DND-41 (cell line): ENCODE measurements at regions not wholly inside any gene's neighbourhood (a gene's known extent, or its start where the extent isn't known, plus 50 kb on each side); places are given as distances from the start of the nearest gene placed in this dataset.

Experiments used
- ATAC-seq: fragments of 200-7000 bp; cut with Tn5 transposase; 3 replicates; pipeline ENCODE4 v1.9.1; 2021; ENCODE audit warnings: low read depth; ENCODE audit not compliant: insufficient read depth
- DNase-seq: peaks from one replicate; pipeline ENCODE4 v3.0.0-alpha.2; 2020
- H2AFZ ChIP-seq: 2 replicates; pipeline ENCODE4 v1.6.0; 2012; ENCODE audit warnings: low read depth, low read length
- H3K27ac ChIP-seq: 2 replicates; pipeline ENCODE4 v1.5.1; 2012; ENCODE audit warnings: low read length, inconsistent platforms
- H3K27me3 ChIP-seq: fragments of 200-600 bp; sonication (generic); 2 replicates; pipeline ENCODE4 v1.6.0; 2012; ENCODE audit warnings: low read length, mild to moderate bottlenecking, inconsistent platforms; ENCODE audit not compliant: insufficient read depth, poor library complexity
- H3K36me3 ChIP-seq: 2 replicates; pipeline ENCODE4 v1.5.1; 2012; ENCODE audit warnings: low read length, inconsistent platforms; ENCODE audit not compliant: insufficient read depth
- H3K4me1 ChIP-seq: 2 replicates; pipeline ENCODE4 v1.5.1; 2012; ENCODE audit warnings: mild to moderate bottlenecking, low read length; ENCODE audit not compliant: insufficient read depth
- H3K4me2 ChIP-seq: 2 replicates; pipeline ENCODE4 v1.6.0; 2012; ENCODE audit warnings: mild to moderate bottlenecking, moderate library complexity, low read length, inconsistent platforms; ENCODE audit not compliant: insufficient read depth
- H3K4me3 ChIP-seq, 2 experiments: fragments of 200-600 bp in 1 of 2; shearing (Covaris generic) in 1 of 2; 2 replicates each; pipeline ENCODE4 v1.5.1; 2012 to 2016; ENCODE audit warnings: inconsistent platforms in 2 of 2, low read length in 2 of 2, mild to moderate bottlenecking in 2 of 2, low read depth in 1 of 2, moderate library complexity in 1 of 2
- H3K79me2 ChIP-seq: 2 replicates; pipeline ENCODE4 v1.6.0; 2012; ENCODE audit warnings: low read length, inconsistent platforms; ENCODE audit not compliant: insufficient read depth
- H3K9ac ChIP-seq: 2 replicates; pipeline ENCODE4 v1.6.0; 2012; ENCODE audit warnings: low read depth, mild to moderate bottlenecking, inconsistent platforms, low read length, moderate library complexity
- H3K9me3 ChIP-seq: 2 replicates; pipeline ENCODE4 v1.5.1; 2012; ENCODE audit warnings: low read length, moderate library complexity, mild to moderate bottlenecking, inconsistent platforms; ENCODE audit not compliant: insufficient read depth, severe bottlenecking
- H4K20me1 ChIP-seq: 2 replicates; pipeline ENCODE4 v1.6.0; 2012; ENCODE audit warnings: low read length; ENCODE audit not compliant: insufficient read depth
- CTCF ChIP-seq: IDR thresholded peaks from 2 replicates; pipeline ENCODE4 v1.5.1; 2012; ENCODE audit warnings: borderline replicate concordance, low read length, moderate library complexity, mild to moderate bottlenecking; ENCODE audit not compliant: poor library complexity, severe bottlenecking; ENCODE audit errors: extremely low read depth
- EZH2 ChIP-seq: IDR thresholded peaks from 3 replicates; pipeline ENCODE4 v1.6.1; 2012; ENCODE audit warnings: borderline replicate concordance, low read depth, mild to moderate bottlenecking, moderate library complexity, low read length, inconsistent platforms; ENCODE audit not compliant: severe bottlenecking

GRCh38 chr11:69234740-69235710 lies 58.9 kb upstream of the MYEOV start:
- H2AFZ ChIP-seq: no peak overlapping the region
- H4K20me1 ChIP-seq: no peaks in the 10 kb centered on the region
- no peaks in the 10 kb centered on the region for H3K36me3 ChIP-seq
- H3K27me3 ChIP-seq: peaks cover 3% of the 10 kb centered on the region
- no peak overlapping the region for H3K4me3 ChIP-seq
- TF ChIP-seq EZH2 (no peak), CTCF (no peak)
- no peak overlapping the region for H3K9ac ChIP-seq
- DNase-seq: no peak
- H3K4me2 ChIP-seq: no peak overlapping the region
- no peaks in the 10 kb centered on the region for H3K79me2 ChIP-seq
- no peaks in the 10 kb centered on the region for H3K9me3 ChIP-seq
- no peak overlapping the region for H3K27ac ChIP-seq
- ATAC-seq: no peak
- H3K4me1 ChIP-seq: no peaks in the 10 kb centered on the region

DNA sequence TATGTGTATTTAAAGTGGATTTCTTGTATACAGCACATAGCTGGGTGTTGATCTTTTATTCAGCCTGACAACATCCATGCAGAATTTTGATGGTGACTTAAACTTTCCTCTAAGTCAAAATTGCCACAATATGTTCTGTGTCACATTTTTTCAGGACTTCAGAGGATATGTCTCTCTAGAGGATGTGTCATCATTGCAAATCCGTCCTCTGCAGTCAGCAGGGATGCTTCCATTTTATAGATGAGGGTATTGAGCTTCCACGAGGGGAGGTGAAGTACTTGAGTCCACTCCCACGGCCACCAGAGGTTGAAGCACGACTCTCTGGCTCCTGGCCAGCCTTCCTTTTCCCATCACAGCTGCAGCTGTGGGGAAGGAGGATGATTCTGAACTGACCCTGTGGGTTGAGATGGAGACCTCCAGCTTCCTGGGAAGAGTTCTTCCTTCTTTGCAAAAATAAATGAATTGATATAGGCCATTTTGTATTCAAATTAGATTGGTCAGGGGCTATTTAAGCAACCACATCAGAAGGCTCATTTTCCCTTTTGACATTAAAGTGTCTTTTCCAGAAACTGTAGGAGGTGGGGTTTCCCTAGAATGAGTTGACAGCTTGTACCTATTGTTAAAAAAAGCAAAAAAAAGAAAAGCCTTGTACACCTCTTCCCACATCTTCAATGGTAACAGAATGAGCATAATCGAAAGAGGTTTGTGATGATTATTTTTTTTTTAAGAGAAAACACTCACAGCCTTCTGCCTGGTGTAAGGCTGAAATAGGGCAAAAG lies 55.2 kb upstream of the MYEOV start:
- no peak overlapping the region for H3K4me3 ChIP-seq
- no peaks in the 10 kb centered on the region for H3K9me3 ChIP-seq
- no peak overlapping the region for H3K9ac ChIP-seq
- no peaks in the 10 kb centered on the region for H4K20me1 ChIP-seq
- H2AFZ ChIP-seq: no peak overlapping the region
- no peak overlapping the region for H3K4me2 ChIP-seq
- no peak for TF ChIP-seq CTCF
- TF ChIP-seq EZH2: no peak
- H3K4me1 ChIP-seq: no peaks in the 10 kb centered on the region
- no peaks in the 10 kb centered on the region for H3K36me3 ChIP-seq
- H3K79me2 ChIP-seq: no peaks in the 10 kb centered on the region
- H3K27me3 ChIP-seq: peaks cover 3% of the 10 kb centered on the region
- no peak for DNase-seq
- no peak overlapping the region for H3K27ac ChIP-seq
- no peak for ATAC-seq

DNA sequence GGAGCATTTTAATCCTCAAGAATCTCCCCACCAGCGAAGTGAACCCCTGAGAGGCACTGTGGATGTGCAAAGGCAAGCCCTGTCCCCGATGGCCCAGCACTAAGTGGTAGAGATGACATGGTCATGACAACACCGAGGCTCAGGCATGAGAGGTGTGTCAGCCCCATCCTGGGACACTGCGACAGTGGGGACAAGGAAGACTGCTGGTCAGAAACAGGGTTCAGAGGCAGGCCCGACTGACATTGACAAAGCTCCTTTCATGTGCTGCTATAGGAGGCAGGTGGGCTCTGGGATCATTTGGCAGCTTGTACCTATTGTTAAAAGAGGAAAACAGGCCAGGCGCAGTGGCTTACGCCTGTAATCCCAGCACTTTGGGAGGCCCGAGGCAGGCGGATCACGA lies 54.3 kb upstream of the MYEOV start:
- no peak overlapping the region for H3K27ac ChIP-seq
- H4K20me1 ChIP-seq: no peaks in the 10 kb centered on the region
- no peaks in the 10 kb centered on the region for H3K9me3 ChIP-seq
- no peaks in the 10 kb centered on the region for H3K36me3 ChIP-seq
- peaks cover 3% of the 10 kb centered on the region for H3K27me3 ChIP-seq
- no peaks in the 10 kb centered on the region for H3K79me2 ChIP-seq
- no peak for ATAC-seq
- no peak overlapping the region for H3K4me2 ChIP-seq
- no peak overlapping the region for H3K4me3 ChIP-seq
- no peak for DNase-seq
- no peak overlapping the region for H2AFZ ChIP-seq
- no peak overlapping the region for H3K9ac ChIP-seq
- H3K4me1 ChIP-seq: no peaks in the 10 kb centered on the region
- no peak for TF ChIP-seq EZH2
